Astrocyte of the spinal cord (primary cell): ENCODE measurements at regions not wholly inside any gene's neighbourhood (a gene's known extent, or its start where the extent isn't known, plus 50 kb on each side); places are given as distances from the start of the nearest gene placed in this dataset.
"Not testable (repeated sequence)": the region's sequence is repeated elsewhere in the genome, so short reads cannot be mapped to it uniquely, and the experiment has no call there.

ENCODE experiments used
- DNase-seq: peaks from one replicate; pipeline ENCODE4 v3.0.0; 2011; ENCODE audit warnings: low read depth, low spot score
- H3K4me3 ChIP-seq: 2 replicates; pipeline ENCODE4 v1.5.1; 2011; ENCODE audit warnings: low read depth, mild to moderate bottlenecking, low read length, moderate library complexity
- CTCF ChIP-seq: IDR thresholded peaks from 2 replicates; pipeline ENCODE4 v1.5.1; 2012; ENCODE audit warnings: low read depth, mild to moderate bottlenecking, low read length, inconsistent platforms
- in situ Hi-C: cut with HindIII; loops from 2 replicates; pipeline ENCODE4 v1.10.0; 2017; ENCODE audit warnings: low sequenced_read_pairs

- no peak overlapping the region for H3K4me3 ChIP-seq
- in situ Hi-C loops: no loop called here
- no peak for DNase-seq
- TF ChIP-seq CTCF: no peak
Observed at GRCh38 chr14:104230946-104231345, 92.6 kb downstream of the KIF26A start.

GRCh38 chr14:104232070-104232484 is 93.7 kb downstream of the KIF26A start:
- in situ Hi-C loops: no loop called here
- TF ChIP-seq CTCF: no peak
- DNase-seq: no peak
- H3K4me3 ChIP-seq: no peak overlapping the region

GRCh38 chr14:104234007-104234786 is 95.8 kb downstream of the KIF26A start:
- H3K4me3 ChIP-seq, DNase-seq, in situ Hi-C loops: not testable (repeated sequence)

DNA sequence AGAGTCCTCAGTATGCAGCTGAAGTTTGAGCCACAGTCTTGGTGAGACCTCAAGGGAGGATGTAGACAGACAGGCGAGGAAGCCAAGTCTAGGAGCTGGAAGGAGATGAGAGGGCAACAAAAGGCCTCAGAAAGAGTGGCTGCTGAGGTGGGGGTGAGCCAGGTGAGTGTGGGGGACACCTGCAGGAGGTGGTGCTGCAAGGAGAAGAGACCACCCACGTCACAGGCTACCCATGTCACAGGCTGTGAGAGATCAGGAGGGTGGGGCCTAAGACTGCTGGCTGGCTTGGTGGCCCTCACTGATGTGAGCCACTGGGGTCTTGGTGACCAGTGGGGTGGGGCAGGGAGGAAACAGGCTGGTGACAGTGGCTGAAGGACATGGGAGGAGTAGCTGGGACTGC is 97.3 kb downstream of the KIF26A start:
- in situ Hi-C loops: no loop called here
- TF ChIP-seq CTCF: no peak
- H3K4me3 ChIP-seq: no peak overlapping the region
- no peak for DNase-seq

- H3K4me3 ChIP-seq: no peak overlapping the region
- in situ Hi-C loops: no loop called here
- DNase-seq: no peak
- TF ChIP-seq CTCF: no peak
Observed at GRCh38 chr14:104237651-104238423, 99.5 kb downstream of the KIF26A start.

DNA sequence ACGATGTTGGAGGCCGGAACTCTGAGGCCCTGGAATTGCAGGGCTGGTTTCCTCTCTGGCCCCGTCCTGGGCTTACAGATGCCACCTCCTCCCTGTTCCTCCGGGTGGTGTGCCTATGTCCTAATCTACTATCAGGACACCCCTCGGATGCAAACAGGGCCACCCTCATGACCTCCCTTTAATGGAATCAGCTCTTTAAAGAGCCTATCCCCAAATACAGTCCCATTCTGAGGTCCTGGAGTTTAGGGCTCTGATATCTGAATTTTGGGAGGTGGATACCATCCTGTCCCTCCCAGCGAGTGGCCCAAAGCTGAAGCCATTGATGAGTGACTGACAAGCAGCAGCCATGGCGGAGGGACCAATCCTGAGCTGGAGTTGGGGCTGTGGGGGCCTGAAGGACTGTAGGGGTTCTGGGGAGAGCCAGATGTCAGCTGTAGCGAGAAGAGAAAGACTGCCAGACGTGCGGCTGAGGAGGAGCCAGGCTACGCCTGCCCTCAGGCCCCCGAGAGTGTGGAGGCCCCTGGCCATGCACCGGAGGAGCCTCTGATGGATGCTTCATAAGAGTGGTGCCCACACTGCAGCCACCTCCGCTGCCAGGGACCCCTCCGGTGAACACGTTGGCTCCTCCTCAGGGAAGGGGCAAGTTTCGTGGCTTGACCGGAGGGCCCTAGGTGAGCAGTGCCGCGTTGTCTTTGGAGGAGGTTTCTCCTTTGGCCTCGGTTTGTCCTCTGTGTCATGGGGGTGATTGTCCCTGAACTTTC is 100.2 kb downstream of the KIF26A start:
- TF ChIP-seq CTCF: no peak
- in situ Hi-C loops: no loop called here
- no peak overlapping the region for H3K4me3 ChIP-seq
- DNase-seq: no peak
